ENCODE measurements at regions not wholly inside any gene's neighbourhood (a gene's known extent, or its start where the extent isn't known, plus 50 kb on each side); places are given as distances from the start of the nearest gene placed in this dataset.

DNA sequence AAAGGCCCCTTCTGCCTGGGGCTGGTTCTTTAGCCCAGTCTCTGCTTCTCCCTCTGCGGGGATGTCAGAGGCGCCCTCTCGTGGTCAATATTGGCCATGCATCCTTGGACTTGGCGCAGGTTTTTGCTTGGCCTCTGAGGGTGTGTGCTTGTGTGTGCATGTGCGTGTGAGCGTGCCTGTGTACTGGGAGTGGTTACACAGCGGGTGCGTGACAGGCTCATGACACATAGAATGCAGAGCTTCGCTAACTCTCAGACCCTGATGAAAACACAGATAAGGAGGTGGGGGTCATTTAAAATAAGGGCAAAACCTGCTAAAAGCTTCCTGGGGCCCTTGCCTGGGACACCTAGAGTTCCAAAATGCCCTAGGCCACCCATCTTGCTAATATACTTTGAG lies 160.9 kb downstream of the SMAD6 start:
- TF ChIP-seq, protein P1, sequence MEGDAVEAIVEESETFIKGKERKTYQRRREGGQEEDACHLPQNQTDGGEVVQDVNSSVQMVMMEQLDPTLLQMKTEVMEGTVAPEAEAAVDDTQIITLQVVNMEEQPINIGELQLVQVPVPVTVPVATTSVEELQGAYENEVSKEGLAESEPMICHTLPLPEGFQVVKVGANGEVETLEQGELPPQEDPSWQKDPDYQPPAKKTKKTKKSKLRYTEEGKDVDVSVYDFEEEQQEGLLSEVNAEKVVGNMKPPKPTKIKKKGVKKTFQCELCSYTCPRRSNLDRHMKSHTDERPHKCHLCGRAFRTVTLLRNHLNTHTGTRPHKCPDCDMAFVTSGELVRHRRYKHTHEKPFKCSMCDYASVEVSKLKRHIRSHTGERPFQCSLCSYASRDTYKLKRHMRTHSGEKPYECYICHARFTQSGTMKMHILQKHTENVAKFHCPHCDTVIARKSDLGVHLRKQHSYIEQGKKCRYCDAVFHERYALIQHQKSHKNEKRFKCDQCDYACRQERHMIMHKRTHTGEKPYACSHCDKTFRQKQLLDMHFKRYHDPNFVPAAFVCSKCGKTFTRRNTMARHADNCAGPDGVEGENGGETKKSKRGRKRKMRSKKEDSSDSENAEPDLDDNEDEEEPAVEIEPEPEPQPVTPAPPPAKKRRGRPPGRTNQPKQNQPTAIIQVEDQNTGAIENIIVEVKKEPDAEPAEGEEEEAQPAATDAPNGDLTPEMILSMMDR (IDR thresholded peaks at IDR 0.05): peak; percentile 85 to 95 (median 92)
- TF ChIP-seq POLR2AphosphoS5 (IDR thresholded peaks at IDR 0.05): no peak
- no peak for TF ChIP-seq EP300 (IDR thresholded peaks at IDR 0.05; ENCODE audit: low read depth)
- TF ChIP-seq POLR2A (IDR thresholded peaks at IDR 0.05): no peak

Data from transverse colon (tissue), 4 donors.